ENCODE measurements at regions not wholly inside any gene's neighbourhood (a gene's known extent, or its start where the extent isn't known, plus 50 kb on each side); places are given as distances from the start of the nearest gene placed in this dataset.

DNA sequence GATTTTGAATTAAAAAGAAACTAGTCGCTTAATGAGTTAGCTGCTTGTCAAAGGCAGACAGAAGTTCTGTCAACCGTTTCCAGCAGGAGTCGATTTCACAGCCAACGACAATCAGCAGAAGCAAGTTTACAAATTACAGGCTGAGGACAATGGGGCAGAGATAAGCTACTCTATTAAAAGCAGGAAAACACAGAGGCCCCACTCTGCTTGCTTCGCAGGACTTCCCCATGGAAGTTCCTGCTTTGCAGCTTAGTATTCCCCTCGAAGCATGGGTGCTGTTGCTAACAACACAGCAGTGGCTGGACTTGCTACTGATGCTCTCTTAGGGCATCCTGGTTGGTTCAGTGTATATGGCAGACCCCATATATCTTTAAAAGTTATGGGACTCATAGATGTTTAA lies 50.8 kb upstream of the KLF6 start (continued):
- TF ChIP-seq ZNF217 (CRISPR knock-in tag; IDR thresholded peaks at IDR 0.05) (no peak), FIP1L1 (IDR thresholded peaks at IDR 0.05; ENCODE audit: low read depth, low read length, poor library complexity, severe bottlenecking) (no peak), ARID1B (IDR thresholded peaks at IDR 0.05) (peak; percentile 49; the same call in 1 of the 2 replicates), BHLHE40 (IDR thresholded peaks at IDR 0.05; ENCODE audit: low read length) (no peak), RBFOX2 (IDR thresholded peaks at IDR 0.05; ENCODE audit: low read depth, low read length) (no peak), HEY1 (CRISPR knock-in tag; IDR thresholded peaks at IDR 0.05; ENCODE audit: borderline replicate concordance) (no peak), MTF1 (CRISPR knock-in tag; IDR thresholded peaks at IDR 0.05; ENCODE audit: borderline replicate concordance) (no peak), RFX7 (CRISPR knock-in tag; IDR thresholded peaks at IDR 0.05) (no peak), ZNF384 (IDR thresholded peaks at IDR 0.05; ENCODE audit: low read depth, low read length) (no peak), WHSC1 (IDR thresholded peaks at IDR 0.05; ENCODE audit: low read length) (no peak), BCOR (IDR thresholded peaks at IDR 0.05) (no peak), NRF1 (conservative IDR thresholded peaks at IDR 0.05 in 1 of 2, IDR thresholded peaks at IDR 0.05 in 1 of 2) (no peak), ZNF584 (CRISPR knock-in tag; IDR thresholded peaks at IDR 0.05; ENCODE audit: low read depth) (peak; percentile 15; the same call in 1 of the 2 replicates), MAZ (CRISPR knock-in tag; conservative IDR thresholded peaks at IDR 0.05 in 1 of 2, IDR thresholded peaks at IDR 0.05 in 1 of 2) (peak in 1 of 2 experiments; percentile 31; a peak in 1 of 4 replicates), ETV6 (IDR thresholded peaks at IDR 0.05; ENCODE audit: borderline replicate concordance in 1 of 2, low read depth in 2 of 2, low read length in 1 of 2) (no peak), ETV6 (CRISPR knock-in tag; IDR thresholded peaks at IDR 0.05; ENCODE audit: borderline replicate concordance) (no peak), ZNF347 (CRISPR knock-in tag; IDR thresholded peaks at IDR 0.05; ENCODE audit: low read depth) (no peak), ZNF444 (CRISPR knock-in tag; IDR thresholded peaks at IDR 0.05) (no peak), SMAD2 (IDR thresholded peaks at IDR 0.05; ENCODE audit: low read depth, low read length) (no peak)
- TF ChIP-seq, protein P1, sequence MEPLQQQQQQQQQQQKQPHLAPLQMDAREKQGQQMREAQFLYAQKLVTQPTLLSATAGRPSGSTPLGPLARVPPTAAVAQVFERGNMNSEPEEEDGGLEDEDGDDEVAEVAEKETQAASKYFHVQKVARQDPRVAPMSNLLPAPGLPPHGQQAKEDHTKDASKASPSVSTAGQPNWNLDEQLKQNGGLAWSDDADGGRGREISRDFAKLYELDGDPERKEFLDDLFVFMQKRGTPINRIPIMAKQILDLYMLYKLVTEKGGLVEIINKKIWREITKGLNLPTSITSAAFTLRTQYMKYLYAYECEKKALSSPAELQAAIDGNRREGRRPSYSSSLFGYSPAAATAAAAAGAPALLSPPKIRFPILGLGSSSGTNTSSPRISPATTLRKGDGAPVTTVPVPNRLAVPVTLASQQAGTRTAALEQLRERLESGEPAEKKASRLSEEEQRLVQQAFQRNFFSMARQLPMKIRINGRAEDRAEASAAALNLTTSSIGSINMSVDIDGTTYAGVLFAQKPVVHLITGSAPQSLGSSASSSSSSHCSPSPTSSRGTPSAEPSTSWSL (CRISPR knock-in tag; IDR thresholded peaks at IDR 0.05; ENCODE audit: borderline replicate concordance), result no peak
- TF ChIP-seq, protein P2, sequence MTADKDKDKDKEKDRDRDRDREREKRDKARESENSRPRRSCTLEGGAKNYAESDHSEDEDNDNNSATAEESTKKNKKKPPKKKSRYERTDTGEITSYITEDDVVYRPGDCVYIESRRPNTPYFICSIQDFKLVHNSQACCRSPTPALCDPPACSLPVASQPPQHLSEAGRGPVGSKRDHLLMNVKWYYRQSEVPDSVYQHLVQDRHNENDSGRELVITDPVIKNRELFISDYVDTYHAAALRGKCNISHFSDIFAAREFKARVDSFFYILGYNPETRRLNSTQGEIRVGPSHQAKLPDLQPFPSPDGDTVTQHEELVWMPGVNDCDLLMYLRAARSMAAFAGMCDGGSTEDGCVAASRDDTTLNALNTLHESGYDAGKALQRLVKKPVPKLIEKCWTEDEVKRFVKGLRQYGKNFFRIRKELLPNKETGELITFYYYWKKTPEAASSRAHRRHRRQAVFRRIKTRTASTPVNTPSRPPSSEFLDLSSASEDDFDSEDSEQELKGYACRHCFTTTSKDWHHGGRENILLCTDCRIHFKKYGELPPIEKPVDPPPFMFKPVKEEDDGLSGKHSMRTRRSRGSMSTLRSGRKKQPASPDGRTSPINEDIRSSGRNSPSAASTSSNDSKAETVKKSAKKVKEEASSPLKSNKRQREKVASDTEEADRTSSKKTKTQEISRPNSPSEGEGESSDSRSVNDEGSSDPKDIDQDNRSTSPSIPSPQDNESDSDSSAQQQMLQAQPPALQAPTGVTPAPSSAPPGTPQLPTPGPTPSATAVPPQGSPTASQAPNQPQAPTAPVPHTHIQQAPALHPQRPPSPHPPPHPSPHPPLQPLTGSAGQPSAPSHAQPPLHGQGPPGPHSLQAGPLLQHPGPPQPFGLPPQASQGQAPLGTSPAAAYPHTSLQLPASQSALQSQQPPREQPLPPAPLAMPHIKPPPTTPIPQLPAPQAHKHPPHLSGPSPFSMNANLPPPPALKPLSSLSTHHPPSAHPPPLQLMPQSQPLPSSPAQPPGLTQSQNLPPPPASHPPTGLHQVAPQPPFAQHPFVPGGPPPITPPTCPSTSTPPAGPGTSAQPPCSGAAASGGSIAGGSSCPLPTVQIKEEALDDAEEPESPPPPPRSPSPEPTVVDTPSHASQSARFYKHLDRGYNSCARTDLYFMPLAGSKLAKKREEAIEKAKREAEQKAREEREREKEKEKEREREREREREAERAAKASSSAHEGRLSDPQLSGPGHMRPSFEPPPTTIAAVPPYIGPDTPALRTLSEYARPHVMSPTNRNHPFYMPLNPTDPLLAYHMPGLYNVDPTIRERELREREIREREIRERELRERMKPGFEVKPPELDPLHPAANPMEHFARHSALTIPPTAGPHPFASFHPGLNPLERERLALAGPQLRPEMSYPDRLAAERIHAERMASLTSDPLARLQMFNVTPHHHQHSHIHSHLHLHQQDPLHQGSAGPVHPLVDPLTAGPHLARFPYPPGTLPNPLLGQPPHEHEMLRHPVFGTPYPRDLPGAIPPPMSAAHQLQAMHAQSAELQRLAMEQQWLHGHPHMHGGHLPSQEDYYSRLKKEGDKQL (CRISPR knock-in tag; IDR thresholded peaks at IDR 0.05; ENCODE audit: borderline replicate concordance), result no peak
- TF ChIP-seq, protein P3, sequence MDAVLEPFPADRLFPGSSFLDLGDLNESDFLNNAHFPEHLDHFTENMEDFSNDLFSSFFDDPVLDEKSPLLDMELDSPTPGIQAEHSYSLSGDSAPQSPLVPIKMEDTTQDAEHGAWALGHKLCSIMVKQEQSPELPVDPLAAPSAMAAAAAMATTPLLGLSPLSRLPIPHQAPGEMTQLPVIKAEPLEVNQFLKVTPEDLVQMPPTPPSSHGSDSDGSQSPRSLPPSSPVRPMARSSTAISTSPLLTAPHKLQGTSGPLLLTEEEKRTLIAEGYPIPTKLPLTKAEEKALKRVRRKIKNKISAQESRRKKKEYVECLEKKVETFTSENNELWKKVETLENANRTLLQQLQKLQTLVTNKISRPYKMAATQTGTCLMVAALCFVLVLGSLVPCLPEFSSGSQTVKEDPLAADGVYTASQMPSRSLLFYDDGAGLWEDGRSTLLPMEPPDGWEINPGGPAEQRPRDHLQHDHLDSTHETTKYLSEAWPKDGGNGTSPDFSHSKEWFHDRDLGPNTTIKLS (IDR thresholded peaks at IDR 0.05; ENCODE audit: borderline replicate concordance, low read depth), result no peak

Measured in K562 (cell line).